ENCODE measurements at regions not wholly inside any gene's neighbourhood (a gene's known extent, or its start where the extent isn't known, plus 50 kb on each side); places are given as distances from the start of the nearest gene placed in this dataset.

DNA sequence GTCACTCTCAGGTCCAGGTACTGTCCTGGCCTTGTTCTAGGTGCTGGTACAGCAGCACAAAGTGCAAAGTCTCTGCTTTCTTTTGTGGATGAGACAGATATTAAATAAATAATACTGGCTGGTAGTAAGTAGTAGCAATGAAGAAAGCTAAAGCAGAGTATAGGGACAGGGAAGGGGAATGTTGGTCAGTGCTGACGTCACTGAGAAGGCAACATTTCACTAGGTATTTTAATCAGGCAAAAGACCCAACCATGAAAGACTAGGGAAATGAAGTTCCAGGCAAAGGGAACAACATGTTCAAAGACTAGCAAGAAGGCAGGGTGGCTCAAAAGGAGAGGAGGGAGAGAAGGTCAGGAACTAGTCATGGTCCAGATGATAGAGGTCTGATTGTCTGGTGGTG is 388.2 kb downstream of the YTHDC2 start:
- Mint-ChIP-seq H3K27me3 (ENCODE audit: low read depth in 2 of 2) (no peaks in the 10 kb centered on the region), H3K4me1 (no peaks in the 10 kb centered on the region), H3K27ac (no peak overlapping the region), H3K9me3 (peaks cover 4 to 5% of the 10 kb centered on the region in 2 donors), H3K36me3 (no peaks in the 10 kb centered on the region), H3K4me3 (no peak overlapping the region)
- DNase-seq (no peak), ATAC-seq (no peak)
- intact Hi-C loops (cut with micrococcal nuclease), result no loop called here
- no CpG with 5 or more reads among the region's 1 CpG for WGBS (ENCODE audit: insufficient coverage)
- Histone ChIP-seq H3K4me1 (ENCODE audit: control insufficient read depth, insufficient read depth, low read length) (no peaks in the 10 kb centered on the region), H3K36me3 (ENCODE audit: control insufficient read depth, insufficient read depth, low read length) (no peaks in the 10 kb centered on the region), H3K27ac (ENCODE audit: low read length) (no peak overlapping the region), H3K27me3 (ENCODE audit: control insufficient read depth, insufficient read depth, low read length) (no peaks in the 10 kb centered on the region), H3K9me3 (ENCODE audit: control insufficient read depth, insufficient read depth, low read length) (peaks cover 4% of the 10 kb centered on the region), H3K4me3 (ENCODE audit: low read length) (no peak overlapping the region)
- TF ChIP-seq, protein P1, sequence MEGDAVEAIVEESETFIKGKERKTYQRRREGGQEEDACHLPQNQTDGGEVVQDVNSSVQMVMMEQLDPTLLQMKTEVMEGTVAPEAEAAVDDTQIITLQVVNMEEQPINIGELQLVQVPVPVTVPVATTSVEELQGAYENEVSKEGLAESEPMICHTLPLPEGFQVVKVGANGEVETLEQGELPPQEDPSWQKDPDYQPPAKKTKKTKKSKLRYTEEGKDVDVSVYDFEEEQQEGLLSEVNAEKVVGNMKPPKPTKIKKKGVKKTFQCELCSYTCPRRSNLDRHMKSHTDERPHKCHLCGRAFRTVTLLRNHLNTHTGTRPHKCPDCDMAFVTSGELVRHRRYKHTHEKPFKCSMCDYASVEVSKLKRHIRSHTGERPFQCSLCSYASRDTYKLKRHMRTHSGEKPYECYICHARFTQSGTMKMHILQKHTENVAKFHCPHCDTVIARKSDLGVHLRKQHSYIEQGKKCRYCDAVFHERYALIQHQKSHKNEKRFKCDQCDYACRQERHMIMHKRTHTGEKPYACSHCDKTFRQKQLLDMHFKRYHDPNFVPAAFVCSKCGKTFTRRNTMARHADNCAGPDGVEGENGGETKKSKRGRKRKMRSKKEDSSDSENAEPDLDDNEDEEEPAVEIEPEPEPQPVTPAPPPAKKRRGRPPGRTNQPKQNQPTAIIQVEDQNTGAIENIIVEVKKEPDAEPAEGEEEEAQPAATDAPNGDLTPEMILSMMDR (IDR thresholded peaks at IDR 0.05), result no peak

DNA sequence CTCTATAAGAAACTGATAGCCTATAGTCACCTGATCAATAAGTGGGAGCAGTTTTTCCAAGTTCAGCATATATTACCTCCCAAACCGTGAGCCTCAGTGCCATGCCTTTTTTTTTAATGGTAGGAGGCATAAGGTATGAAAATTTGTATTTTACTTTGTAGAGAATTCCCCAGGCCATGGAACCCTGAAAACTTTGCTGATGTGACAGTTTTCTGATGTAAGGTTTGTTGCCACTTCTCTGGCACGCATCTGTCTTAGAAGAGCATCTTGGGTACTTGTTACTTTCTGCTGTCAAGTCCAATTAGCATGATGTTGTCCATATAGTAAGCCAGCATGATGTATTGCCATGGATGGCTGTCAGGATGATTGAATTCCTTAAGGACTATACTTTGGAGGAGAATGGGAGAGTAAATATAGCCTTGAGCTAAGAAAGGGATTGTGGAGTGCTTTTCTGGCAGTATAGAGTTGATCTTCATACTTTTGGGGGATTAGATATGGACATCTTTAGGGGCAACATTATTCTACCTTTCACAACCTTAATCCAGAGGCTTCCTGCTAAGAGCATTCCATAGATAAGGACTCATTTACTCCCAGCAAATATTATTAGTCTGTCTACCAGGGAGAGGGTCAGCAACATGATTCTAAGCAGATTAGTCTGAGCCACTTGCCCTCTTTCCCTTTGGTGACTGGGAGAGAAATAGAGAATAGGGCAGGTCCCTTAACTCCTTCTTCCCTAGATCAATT is 389.6 kb downstream of the YTHDC2 start:
- H3K9me3 ChIP-seq (ENCODE audit: control insufficient read depth, insufficient read depth, low read length), result peaks cover under 1% of the 10 kb centered on the region
- TF ChIP-seq, protein P1 (IDR thresholded peaks at IDR 0.05), result no peak
- H3K4me3 Mint-ChIP-seq, result no peak overlapping the region
- no peaks in the 10 kb centered on the region for H3K36me3 Mint-ChIP-seq
- DNase-seq (no peak), ATAC-seq (no peak)
- H3K9me3 Mint-ChIP-seq, result peaks cover 5 to 6% of the 10 kb centered on the region in 2 donors
- intact Hi-C loops (cut with micrococcal nuclease), result no loop called here
- H3K27me3 ChIP-seq (ENCODE audit: control insufficient read depth, insufficient read depth, low read length), result no peaks in the 10 kb centered on the region
- no peaks in the 10 kb centered on the region for H3K36me3 ChIP-seq (ENCODE audit: control insufficient read depth, insufficient read depth, low read length)
- 60% methylated on average over 1 of the region's 2 CpGs for WGBS (ENCODE audit: insufficient coverage)
- H3K27me3 Mint-ChIP-seq (ENCODE audit: low read depth in 2 of 2), result no peaks in the 10 kb centered on the region
- no peaks in the 10 kb centered on the region for H3K4me1 ChIP-seq (ENCODE audit: control insufficient read depth, insufficient read depth, low read length)
- H3K27ac Mint-ChIP-seq, result no peak overlapping the region
- no peak overlapping the region for H3K4me3 ChIP-seq (ENCODE audit: low read length)
- H3K27ac ChIP-seq (ENCODE audit: low read length), result no peak overlapping the region
- no peaks in the 10 kb centered on the region for H3K4me1 Mint-ChIP-seq

DNA sequence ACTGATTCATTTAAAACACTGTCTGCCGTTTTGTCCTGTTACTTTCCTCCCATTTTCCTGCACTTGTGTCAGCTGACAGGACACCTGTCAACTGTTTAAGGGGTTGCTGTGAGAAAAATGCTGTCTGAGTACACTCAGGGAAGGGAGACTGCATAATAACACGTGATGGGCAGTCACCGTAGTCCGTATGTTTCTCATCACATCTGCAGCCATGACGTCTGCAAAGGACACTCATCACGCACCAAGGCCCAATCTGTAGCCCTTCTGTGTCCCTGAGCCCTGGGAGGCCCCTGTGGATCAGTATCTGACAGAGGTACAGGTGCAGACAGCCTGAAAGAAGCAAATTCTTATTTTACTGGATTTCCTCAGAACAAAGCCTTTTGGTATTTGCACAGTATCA is 396.3 kb downstream of the YTHDC2 start:
- DNase-seq, result no peak
- no peak overlapping the region for H3K4me3 ChIP-seq (ENCODE audit: low read length)
- Mint-ChIP-seq H3K27ac (no peak overlapping the region), H3K4me1 (no peaks in the 10 kb centered on the region), H3K27me3 (ENCODE audit: low read depth in 2 of 2) (no peaks in the 10 kb centered on the region), H3K4me3 (no peak overlapping the region), H3K9me3 (peaks cover 0 to 8% of the 10 kb centered on the region in 2 donors), H3K36me3 (no peaks in the 10 kb centered on the region)
- no peak overlapping the region for H3K27ac ChIP-seq (ENCODE audit: low read length)
- intact Hi-C loops (cut with micrococcal nuclease), result no loop called here
- no peaks in the 10 kb centered on the region for H3K27me3 ChIP-seq (ENCODE audit: control insufficient read depth, insufficient read depth, low read length)
- TF ChIP-seq, protein P1 (IDR thresholded peaks at IDR 0.05), result no peak
- no peaks in the 10 kb centered on the region for H3K36me3 ChIP-seq (ENCODE audit: control insufficient read depth, insufficient read depth, low read length)
- no peak for ATAC-seq
- no peaks in the 10 kb centered on the region for H3K9me3 ChIP-seq (ENCODE audit: control insufficient read depth, insufficient read depth, low read length)
- H3K4me1 ChIP-seq (ENCODE audit: control insufficient read depth, insufficient read depth, low read length), result no peaks in the 10 kb centered on the region
- WGBS (ENCODE audit: insufficient coverage), result 76% methylated on average over 6 of the region's 6 CpGs

DNA sequence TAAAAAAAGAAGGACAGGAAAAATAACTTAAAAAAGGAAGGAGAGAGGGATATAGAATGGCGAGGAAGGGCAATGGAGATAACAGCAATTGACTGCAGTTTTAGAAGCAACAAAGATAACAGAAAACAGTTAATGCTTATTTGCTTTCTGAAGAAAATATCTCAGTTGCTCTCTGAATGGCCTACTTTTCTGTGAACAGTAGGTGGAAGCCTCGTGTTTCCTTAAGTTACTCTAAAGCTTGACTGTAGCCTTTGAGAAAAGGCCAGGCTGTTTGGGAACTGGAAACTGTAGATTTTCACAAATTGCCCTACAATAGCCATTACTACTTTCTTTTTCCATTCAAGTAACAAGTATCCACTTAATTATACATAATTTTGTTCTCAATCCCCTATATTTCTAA is 404.5 kb downstream of the YTHDC2 start:
- no peak overlapping the region for H3K27ac ChIP-seq (ENCODE audit: low read length)
- Mint-ChIP-seq H3K27ac (no peak overlapping the region), H3K4me3 (no peak overlapping the region), H3K9me3 (peaks cover 4 to 6% of the 10 kb centered on the region in 2 donors), H3K4me1 (no peaks in the 10 kb centered on the region), H3K36me3 (no peaks in the 10 kb centered on the region), H3K27me3 (ENCODE audit: low read depth in 2 of 2) (no peaks in the 10 kb centered on the region)
- H3K4me3 ChIP-seq (ENCODE audit: low read length), result no peak overlapping the region
- intact Hi-C loops (cut with micrococcal nuclease), result no loop called here
- no peaks in the 10 kb centered on the region for H3K36me3 ChIP-seq (ENCODE audit: control insufficient read depth, insufficient read depth, low read length)
- no peaks in the 10 kb centered on the region for H3K4me1 ChIP-seq (ENCODE audit: control insufficient read depth, insufficient read depth, low read length)
- no peak for DNase-seq
- no peaks in the 10 kb centered on the region for H3K9me3 ChIP-seq (ENCODE audit: control insufficient read depth, insufficient read depth, low read length)
- 50% methylated on average over 2 of the region's 2 CpGs for WGBS (ENCODE audit: insufficient coverage)
- TF ChIP-seq, protein P1 (IDR thresholded peaks at IDR 0.05), result no peak
- H3K27me3 ChIP-seq (ENCODE audit: control insufficient read depth, insufficient read depth, low read length), result no peaks in the 10 kb centered on the region
- ATAC-seq, result no peak

Measured in natural killer cell (primary cell).